ENCODE measurements at regions not wholly inside any gene's neighbourhood (a gene's known extent, or its start where the extent isn't known, plus 50 kb on each side); places are given as distances from the start of the nearest gene placed in this dataset.

DNA sequence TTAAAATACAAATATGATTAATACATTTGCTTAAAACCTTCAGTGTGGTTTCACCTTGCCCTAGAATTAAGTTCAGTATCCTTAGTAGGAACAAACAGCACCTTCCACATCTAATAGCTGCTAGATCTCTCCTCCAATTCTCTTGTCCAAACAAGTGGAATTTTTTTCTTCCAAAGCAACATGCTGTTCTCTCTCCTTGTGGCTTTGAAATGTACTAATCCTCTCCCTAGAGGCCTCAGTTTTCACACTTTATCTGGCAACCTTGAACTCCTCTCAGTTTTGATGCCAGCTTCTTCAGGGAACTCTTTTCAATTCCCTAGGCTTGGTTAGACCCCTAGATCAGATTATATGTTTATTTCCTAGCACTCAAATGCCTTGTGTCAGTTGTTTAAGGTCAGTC, 87.0 kb downstream of the GLUL start:
- TF ChIP-seq, protein P1, sequence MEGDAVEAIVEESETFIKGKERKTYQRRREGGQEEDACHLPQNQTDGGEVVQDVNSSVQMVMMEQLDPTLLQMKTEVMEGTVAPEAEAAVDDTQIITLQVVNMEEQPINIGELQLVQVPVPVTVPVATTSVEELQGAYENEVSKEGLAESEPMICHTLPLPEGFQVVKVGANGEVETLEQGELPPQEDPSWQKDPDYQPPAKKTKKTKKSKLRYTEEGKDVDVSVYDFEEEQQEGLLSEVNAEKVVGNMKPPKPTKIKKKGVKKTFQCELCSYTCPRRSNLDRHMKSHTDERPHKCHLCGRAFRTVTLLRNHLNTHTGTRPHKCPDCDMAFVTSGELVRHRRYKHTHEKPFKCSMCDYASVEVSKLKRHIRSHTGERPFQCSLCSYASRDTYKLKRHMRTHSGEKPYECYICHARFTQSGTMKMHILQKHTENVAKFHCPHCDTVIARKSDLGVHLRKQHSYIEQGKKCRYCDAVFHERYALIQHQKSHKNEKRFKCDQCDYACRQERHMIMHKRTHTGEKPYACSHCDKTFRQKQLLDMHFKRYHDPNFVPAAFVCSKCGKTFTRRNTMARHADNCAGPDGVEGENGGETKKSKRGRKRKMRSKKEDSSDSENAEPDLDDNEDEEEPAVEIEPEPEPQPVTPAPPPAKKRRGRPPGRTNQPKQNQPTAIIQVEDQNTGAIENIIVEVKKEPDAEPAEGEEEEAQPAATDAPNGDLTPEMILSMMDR (IDR thresholded peaks at IDR 0.05), result no peak
- no peak for TF ChIP-seq POLR2AphosphoS5 (IDR thresholded peaks at IDR 0.05)
- TF ChIP-seq POLR2A (IDR thresholded peaks at IDR 0.05), result no peak
- no peak for TF ChIP-seq EP300 (IDR thresholded peaks at IDR 0.05)

Data from upper lobe of left lung (tissue), 4 donors.